ENCODE measurements at regions not wholly inside any gene's neighbourhood (a gene's known extent, or its start where the extent isn't known, plus 50 kb on each side); places are given as distances from the start of the nearest gene placed in this dataset.
"Not testable (repeated sequence)": the region's sequence is repeated elsewhere in the genome, so short reads cannot be mapped to it uniquely, and the experiment has no call there.

DNA sequence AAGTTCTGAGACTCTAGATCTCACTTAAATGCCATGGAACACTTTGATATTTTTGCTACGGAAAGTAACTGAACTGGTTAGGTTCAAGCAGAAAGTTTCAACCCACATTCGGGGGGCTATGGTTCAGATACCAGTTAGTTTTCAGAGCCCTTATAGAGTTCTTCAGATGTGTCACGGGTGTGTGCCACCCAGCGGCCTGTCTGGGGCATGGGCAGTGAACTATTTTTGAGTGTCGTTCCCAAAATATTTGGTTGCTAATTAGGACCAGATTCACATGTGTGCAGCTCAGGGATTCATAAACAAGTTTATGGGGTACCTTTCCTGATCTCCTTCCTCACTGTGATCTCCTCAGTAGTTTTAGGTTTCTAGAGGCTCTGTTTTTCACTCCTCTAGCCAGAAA, 271.9 kb downstream of the C7orf25 start:
- TF ChIP-seq EZH2 (IDR thresholded peaks at IDR 0.05; ENCODE audit: borderline replicate concordance, low read depth, low read length, severe bottlenecking) (no peak), POLR2AphosphoS5 (IDR thresholded peaks at IDR 0.05; ENCODE audit: insufficient read depth, low read depth, low read length) (no peak), JUN (IDR thresholded peaks at IDR 0.05; ENCODE audit: borderline replicate concordance, insufficient read depth, insufficient read length, low read depth) (no peak), MYC (IDR thresholded peaks at IDR 0.05; ENCODE audit: low read depth, low read length) (no peak), FOS (IDR thresholded peaks at IDR 0.05; ENCODE audit: borderline replicate concordance, insufficient read depth, low read length) (no peak), POLR2A (IDR thresholded peaks at IDR 0.05; ENCODE audit: low read depth, low read length) (no peak), GATA2 (IDR thresholded peaks at IDR 0.05; ENCODE audit: insufficient read depth, insufficient read length, low read depth, low read length) (no peak)
- TF ChIP-seq, protein P1, sequence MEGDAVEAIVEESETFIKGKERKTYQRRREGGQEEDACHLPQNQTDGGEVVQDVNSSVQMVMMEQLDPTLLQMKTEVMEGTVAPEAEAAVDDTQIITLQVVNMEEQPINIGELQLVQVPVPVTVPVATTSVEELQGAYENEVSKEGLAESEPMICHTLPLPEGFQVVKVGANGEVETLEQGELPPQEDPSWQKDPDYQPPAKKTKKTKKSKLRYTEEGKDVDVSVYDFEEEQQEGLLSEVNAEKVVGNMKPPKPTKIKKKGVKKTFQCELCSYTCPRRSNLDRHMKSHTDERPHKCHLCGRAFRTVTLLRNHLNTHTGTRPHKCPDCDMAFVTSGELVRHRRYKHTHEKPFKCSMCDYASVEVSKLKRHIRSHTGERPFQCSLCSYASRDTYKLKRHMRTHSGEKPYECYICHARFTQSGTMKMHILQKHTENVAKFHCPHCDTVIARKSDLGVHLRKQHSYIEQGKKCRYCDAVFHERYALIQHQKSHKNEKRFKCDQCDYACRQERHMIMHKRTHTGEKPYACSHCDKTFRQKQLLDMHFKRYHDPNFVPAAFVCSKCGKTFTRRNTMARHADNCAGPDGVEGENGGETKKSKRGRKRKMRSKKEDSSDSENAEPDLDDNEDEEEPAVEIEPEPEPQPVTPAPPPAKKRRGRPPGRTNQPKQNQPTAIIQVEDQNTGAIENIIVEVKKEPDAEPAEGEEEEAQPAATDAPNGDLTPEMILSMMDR (IDR thresholded peaks at IDR 0.05; ENCODE audit: extremely low read depth in 1 of 2, insufficient read depth in 1 of 2, low read depth in 1 of 2, low read length in 2 of 2) = no peak
- TF ChIP-seq, protein P2, sequence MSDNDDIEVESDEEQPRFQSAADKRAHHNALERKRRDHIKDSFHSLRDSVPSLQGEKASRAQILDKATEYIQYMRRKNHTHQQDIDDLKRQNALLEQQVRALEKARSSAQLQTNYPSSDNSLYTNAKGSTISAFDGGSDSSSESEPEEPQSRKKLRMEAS (IDR thresholded peaks at IDR 0.05; ENCODE audit: insufficient read depth, insufficient read length) = no peak
- no TSS peak for BruUV-seq (replicated peaks)
- H3K9me3 ChIP-seq (replicated peaks; ENCODE audit: control insufficient read depth, insufficient read depth, low read length) = no peaks in the 10 kb centered on the region
- H3K79me2 ChIP-seq (ENCODE audit: control insufficient read depth, insufficient read depth, low read length) = no peaks in the 10 kb centered on the region
- no peaks in the 10 kb centered on the region for H3K4me1 ChIP-seq (ENCODE audit: control insufficient read depth, extremely low read depth, insufficient read depth, low read length)
- H2AFZ ChIP-seq (ENCODE audit: low read depth, low read length) = no peak overlapping the region
- no peak overlapping the region for H3K4me3 ChIP-seq (replicated peaks in 1 of 3; ENCODE audit: insufficient read depth in 1 of 3, low read depth in 1 of 3, low read length in 3 of 3)
- no peak overlapping the region for H3K27ac ChIP-seq (ENCODE audit: insufficient read depth, low read depth, low read length)
- FAIRE-seq = no peak
- no peak for DNase-seq (ENCODE audit: low read depth, low spot score)
- dilution Hi-C loops (cut with MboI; ENCODE audit: extremely low pct_ligation_motif_present, low sequenced_read_pairs) = no loop called here
- ChIA-PET CTCF (no interaction called here), POLR2A (no interaction called here)
- H4K20me1 ChIP-seq (replicated peaks; ENCODE audit: control insufficient read depth, extremely low read depth, insufficient read depth, low read length) = no peaks in the 10 kb centered on the region
- H3K9me1 ChIP-seq (replicated peaks; ENCODE audit: control insufficient read depth, extremely low read depth, insufficient read depth, low read length) = no peaks in the 10 kb centered on the region
- H3K9ac ChIP-seq (replicated peaks; ENCODE audit: extremely low read depth, insufficient read depth, low read length) = no peak overlapping the region
- H3K36me3 ChIP-seq (ENCODE audit: control insufficient read depth in 2 of 2, extremely low read depth in 1 of 2, insufficient read depth in 2 of 2, low read length in 2 of 2) = no peaks in the 10 kb centered on the region
- intact Hi-C loops (cut with micrococcal nuclease) = no loop called here
- H3K27me3 ChIP-seq (ENCODE audit: control insufficient read depth in 2 of 2, insufficient read depth in 2 of 2, low read length in 2 of 2) = no peaks in the 10 kb centered on the region
- H3K4me2 ChIP-seq (ENCODE audit: insufficient read depth, low read length) = no peak overlapping the region

DNA sequence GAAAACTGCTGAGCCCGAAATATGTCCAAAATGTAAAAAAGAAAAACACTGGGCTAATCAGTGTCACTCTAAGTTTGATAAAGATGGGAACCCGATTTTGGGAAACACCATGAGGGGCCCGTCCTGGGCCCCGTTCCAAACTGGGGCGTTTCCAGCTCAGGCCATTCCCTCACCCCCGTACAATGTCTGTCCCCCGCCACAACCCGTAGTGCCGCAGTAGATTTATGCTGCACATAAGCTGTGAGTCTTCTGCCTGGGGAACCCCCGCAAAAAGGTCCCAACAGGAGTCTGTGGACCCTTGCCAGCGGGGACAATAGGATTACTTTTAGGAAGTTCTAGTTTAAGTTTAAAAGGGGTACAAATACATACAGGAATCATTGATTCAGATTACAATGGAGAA, 275.5 kb downstream of the C7orf25 start:
- H3K9me1 ChIP-seq (replicated peaks; ENCODE audit: control insufficient read depth, extremely low read depth, insufficient read depth, low read length); H3K36me3 ChIP-seq (ENCODE audit: control insufficient read depth in 2 of 2, extremely low read depth in 1 of 2, insufficient read depth in 2 of 2, low read length in 2 of 2); H2AFZ ChIP-seq (ENCODE audit: low read depth, low read length); H3K4me3 ChIP-seq (replicated peaks in 1 of 3; ENCODE audit: insufficient read depth in 1 of 3, low read depth in 1 of 3, low read length in 3 of 3); H3K79me2 ChIP-seq (ENCODE audit: control insufficient read depth, insufficient read depth, low read length); dilution Hi-C loops (cut with MboI; ENCODE audit: extremely low pct_ligation_motif_present, low sequenced_read_pairs); DNase-seq (ENCODE audit: low read depth, low spot score); H3K27me3 ChIP-seq (ENCODE audit: control insufficient read depth in 2 of 2, insufficient read depth in 2 of 2, low read length in 2 of 2); H3K9ac ChIP-seq (replicated peaks; ENCODE audit: extremely low read depth, insufficient read depth, low read length); H3K9me3 ChIP-seq (replicated peaks; ENCODE audit: control insufficient read depth, insufficient read depth, low read length); POLR2A ChIA-PET; BruUV-seq (replicated peaks); intact Hi-C loops (cut with micrococcal nuclease); H3K4me2 ChIP-seq (ENCODE audit: insufficient read depth, low read length); FAIRE-seq; H4K20me1 ChIP-seq (replicated peaks; ENCODE audit: control insufficient read depth, extremely low read depth, insufficient read depth, low read length); H3K4me1 ChIP-seq (ENCODE audit: control insufficient read depth, extremely low read depth, insufficient read depth, low read length); H3K27ac ChIP-seq (ENCODE audit: insufficient read depth, low read depth, low read length): not testable (repeated sequence)
- CTCF ChIA-PET = interaction anchor here (1.4 kb wide), 1 partner anchor 26 kb away, joined by 3 read pairs; no protein-coding TSS in a partner anchor
